NCI-H2081 (cell line): ENCODE measurements at regions not wholly inside any gene's neighbourhood (a gene's known extent, or its start where the extent isn't known, plus 50 kb on each side); places are given as distances from the start of the nearest gene placed in this dataset.
"Not testable (repeated sequence)": the region's sequence is repeated elsewhere in the genome, so short reads cannot be mapped to it uniquely, and the experiment has no call there.

Experiments used
- DNase-seq, 2 experiments: peaks; one replicate each; lab custom pipeline; 2025; lab: John Stamatoyannopoulos, UW

- no peak for DNase-seq
Measured at GRCh38 chr4:138399081-138399480, 156.9 kb upstream of the SLC7A11 start.

GRCh38 chr4:138398322-138398721 is 156.2 kb upstream of the SLC7A11 start:
- DNase-seq, result peak; percentile 57 to 90

- peak; percentile 15 to 67 for DNase-seq
Measured at GRCh38 chr4:138393886-138394610, 151.9 kb upstream of the SLC7A11 start.

GRCh38 chr4:138392751-138393308 is 150.7 kb upstream of the SLC7A11 start:
- DNase-seq, result no peak

- no peak for DNase-seq
Measured at GRCh38 chr4:138389976-138390685, 148.0 kb upstream of the SLC7A11 start.

GRCh38 chr4:138374947-138375346 is 132.8 kb upstream of the SLC7A11 start:
- no peak for DNase-seq

- no peak for DNase-seq
Measured at GRCh38 chr4:138367942-138368341, 125.8 kb upstream of the SLC7A11 start.

GRCh38 chr4:138352446-138352845 is 110.3 kb upstream of the SLC7A11 start:
- DNase-seq, result not testable (repeated sequence)

- no peak for DNase-seq
Measured at GRCh38 chr4:138348055-138348454, 105.9 kb upstream of the SLC7A11 start.

- DNase-seq, result no peak
Measured at GRCh38 chr4:138347561-138347960, 105.4 kb upstream of the SLC7A11 start.

GRCh38 chr4:138344851-138345250 is 102.7 kb upstream of the SLC7A11 start:
- no peak for DNase-seq

GRCh38 chr4:138344054-138344453 is 101.9 kb upstream of the SLC7A11 start:
- no peak for DNase-seq

- no peak for DNase-seq
Measured at GRCh38 chr4:138341739-138342415, 99.7 kb upstream of the SLC7A11 start.

- no peak for DNase-seq
Measured at GRCh38 chr4:138338840-138339239, 96.7 kb upstream of the SLC7A11 start.

GRCh38 chr4:138338222-138338621 is 96.1 kb upstream of the SLC7A11 start:
- not testable (repeated sequence) for DNase-seq

- DNase-seq, result no peak
Measured at GRCh38 chr4:138334346-138335016, 92.3 kb upstream of the SLC7A11 start.

- not testable (repeated sequence) for DNase-seq
Measured at GRCh38 chr4:138332415-138332814, 90.3 kb upstream of the SLC7A11 start.

GRCh38 chr4:138330531-138330930 is 88.4 kb upstream of the SLC7A11 start:
- DNase-seq, result no peak

GRCh38 chr4:138329506-138330070 is 87.4 kb upstream of the SLC7A11 start:
- DNase-seq, result no peak

- DNase-seq, result no peak
Measured at GRCh38 chr4:138327338-138327737, 85.2 kb upstream of the SLC7A11 start.

GRCh38 chr4:138320831-138321230 is 78.7 kb upstream of the SLC7A11 start:
- no peak for DNase-seq

GRCh38 chr4:138320030-138320429 is 77.9 kb upstream of the SLC7A11 start:
- DNase-seq, result no peak
